Activated T-helper 2 cell treated with anti-CD3 and anti-CD28 coated beads, Interferon-gamma antibody, Interleukin-2, Interleukin-4, amounts not matched to agents 10 μg/mL and 5 μg/mL and 100 μg/mL, durations not matched to agents 14 hours and 24 hours and 36 hours (primary cell): ENCODE measurements at regions not wholly inside any gene's neighbourhood (a gene's known extent, or its start where the extent isn't known, plus 50 kb on each side); places are given as distances from the start of the nearest gene placed in this dataset.

Source experiments
- DNase-seq: peaks from one replicate; pipeline ENCODE4 v3.0.0; 2021; ENCODE audit warnings: low spot score
- H3K27ac Mint-ChIP-seq: one replicate; pipeline ENCODE4 v1.8.0; 2021; ENCODE audit warnings: mixed read lengths
- H3K27me3 Mint-ChIP-seq: one replicate; pipeline ENCODE4 v1.8.0; 2021; ENCODE audit warnings: low read depth, mixed read lengths
- H3K36me3 Mint-ChIP-seq: one replicate; pipeline ENCODE4 v1.8.0; 2021; ENCODE audit warnings: low read depth, mixed read lengths
- H3K4me1 Mint-ChIP-seq: one replicate; pipeline ENCODE4 v1.8.0; 2021; ENCODE audit warnings: low read depth, mixed read lengths
- H3K4me3 Mint-ChIP-seq: one replicate; pipeline ENCODE4 v1.8.0; 2021; ENCODE audit warnings: low read depth, mild to moderate bottlenecking, moderate library complexity, mixed read lengths
- H3K9me3 Mint-ChIP-seq: one replicate; pipeline ENCODE4 v1.8.0; 2021; ENCODE audit warnings: mixed read lengths
- intact Hi-C: fragments of 100-400 bp; cut with micrococcal nuclease; formaldehyde crosslinking; loops from one replicate; pipeline ENCODE4 v1.15.1; 2023

DNA sequence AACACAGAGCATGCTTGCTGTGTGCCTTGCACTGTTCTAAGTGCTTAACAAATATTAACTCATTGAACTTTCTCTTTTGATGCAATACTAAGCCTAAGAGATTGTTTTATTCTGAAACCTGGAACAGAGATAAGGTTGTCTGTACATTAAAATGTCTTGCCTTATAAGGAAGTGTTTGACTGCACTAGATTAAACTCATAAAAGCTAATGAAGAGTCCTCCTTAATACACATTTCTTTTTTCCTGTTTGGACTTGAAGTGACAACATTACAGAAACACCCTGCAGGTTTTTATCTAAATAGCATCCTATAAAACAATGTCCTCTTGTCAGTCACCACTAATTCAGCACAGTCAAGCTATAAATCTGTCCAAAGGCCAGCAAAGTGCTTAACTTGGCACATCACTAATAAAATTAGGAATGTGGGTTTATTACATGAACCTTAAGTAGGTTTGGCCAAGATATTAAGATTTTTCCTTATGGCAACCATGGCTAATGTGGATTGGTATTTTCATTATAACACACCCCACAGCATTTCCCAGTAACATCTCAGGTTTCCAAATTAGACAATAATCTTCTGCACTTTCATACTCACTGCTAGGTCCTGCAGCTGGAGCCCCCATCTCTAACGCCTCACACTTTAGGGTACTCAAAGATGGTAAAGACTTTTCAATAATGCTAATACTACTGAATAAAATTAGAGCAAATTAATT, 389.7 kb downstream of the LMO4 start:
- no peak for DNase-seq
- no peaks in the 10 kb centered on the region for H3K36me3 Mint-ChIP-seq
- H3K4me3 Mint-ChIP-seq = no peak overlapping the region
- intact Hi-C loops = no loop called here
- peaks cover 2% of the 10 kb centered on the region for H3K27me3 Mint-ChIP-seq
- H3K27ac Mint-ChIP-seq = no peak overlapping the region
- H3K9me3 Mint-ChIP-seq = no peaks in the 10 kb centered on the region
- no peaks in the 10 kb centered on the region for H3K4me1 Mint-ChIP-seq

DNA sequence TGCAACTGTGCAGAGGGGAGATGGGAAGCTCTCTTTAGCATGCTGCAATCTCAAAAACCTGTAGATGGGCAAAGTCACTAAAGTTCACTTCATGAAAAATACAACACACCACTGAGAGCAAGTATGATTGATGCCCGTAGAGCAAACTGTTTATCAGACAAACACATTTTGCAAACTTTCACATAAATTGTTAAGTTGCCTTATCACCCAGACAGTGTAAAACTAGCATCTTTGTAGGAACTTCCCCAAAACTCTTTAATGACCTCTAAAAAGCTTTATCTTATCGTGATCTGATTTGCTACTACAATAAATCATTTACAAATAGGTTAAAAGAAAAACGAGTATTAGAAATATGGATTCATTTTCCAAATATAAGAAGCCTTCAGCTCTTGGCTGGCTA, 391.0 kb downstream of the LMO4 start:
- no peak overlapping the region for H3K4me3 Mint-ChIP-seq
- no peak overlapping the region for H3K27ac Mint-ChIP-seq
- no peaks in the 10 kb centered on the region for H3K9me3 Mint-ChIP-seq
- peaks cover 2% of the 10 kb centered on the region for H3K27me3 Mint-ChIP-seq
- intact Hi-C loops = no loop called here
- H3K4me1 Mint-ChIP-seq = no peaks in the 10 kb centered on the region
- no peaks in the 10 kb centered on the region for H3K36me3 Mint-ChIP-seq
- DNase-seq = no peak

DNA sequence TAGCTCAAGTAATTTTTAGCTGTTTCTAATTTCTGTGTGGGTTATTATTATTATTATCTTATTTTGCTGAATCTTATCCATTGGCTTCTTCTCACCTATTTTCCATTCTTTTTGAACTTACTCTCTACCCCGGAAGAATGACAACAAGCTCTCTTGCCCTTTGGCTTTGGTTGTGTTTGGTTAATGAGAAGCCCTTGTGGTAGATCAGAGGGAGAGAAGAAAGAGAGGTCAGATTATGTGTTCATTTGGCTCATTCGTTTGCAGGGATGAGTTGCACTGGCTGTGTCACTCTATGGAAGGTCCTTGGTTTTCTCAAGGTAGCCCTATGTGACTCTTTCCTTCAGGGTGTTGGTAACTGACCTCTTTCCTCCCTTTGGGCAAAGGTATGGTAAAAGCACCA, 391.9 kb downstream of the LMO4 start:
- DNase-seq = no peak
- Mint-ChIP-seq H3K36me3 (no peaks in the 10 kb centered on the region), H3K9me3 (no peaks in the 10 kb centered on the region), H3K4me3 (no peak overlapping the region), H3K4me1 (no peaks in the 10 kb centered on the region), H3K27ac (no peak overlapping the region), H3K27me3 (peaks cover 2% of the 10 kb centered on the region)
- intact Hi-C loops = no loop called here

DNA sequence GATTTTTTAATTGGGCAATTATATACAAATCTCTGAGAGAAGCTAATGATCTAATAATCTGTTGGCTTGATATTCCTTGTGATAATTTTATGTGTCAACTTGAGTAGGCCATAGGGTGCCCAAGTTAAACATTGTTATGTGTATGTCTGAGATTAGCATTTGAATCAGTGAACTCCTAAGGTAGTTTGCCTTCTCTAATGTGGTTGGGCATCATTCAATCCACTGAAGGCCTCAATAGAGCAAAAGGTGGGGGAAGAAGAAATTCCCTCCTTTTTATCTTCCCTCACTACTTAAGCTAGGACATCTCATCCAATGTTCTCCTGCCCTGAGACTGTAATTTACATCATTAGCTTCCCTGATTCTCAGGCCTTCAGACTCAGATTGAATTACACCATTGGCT, 394.5 kb downstream of the LMO4 start:
- no peak overlapping the region for H3K27ac Mint-ChIP-seq
- H3K4me1 Mint-ChIP-seq = no peaks in the 10 kb centered on the region
- H3K9me3 Mint-ChIP-seq = no peaks in the 10 kb centered on the region
- no peak overlapping the region for H3K4me3 Mint-ChIP-seq
- intact Hi-C loops = no loop called here
- DNase-seq = no peak
- H3K27me3 Mint-ChIP-seq = no peaks in the 10 kb centered on the region
- H3K36me3 Mint-ChIP-seq = no peaks in the 10 kb centered on the region

DNA sequence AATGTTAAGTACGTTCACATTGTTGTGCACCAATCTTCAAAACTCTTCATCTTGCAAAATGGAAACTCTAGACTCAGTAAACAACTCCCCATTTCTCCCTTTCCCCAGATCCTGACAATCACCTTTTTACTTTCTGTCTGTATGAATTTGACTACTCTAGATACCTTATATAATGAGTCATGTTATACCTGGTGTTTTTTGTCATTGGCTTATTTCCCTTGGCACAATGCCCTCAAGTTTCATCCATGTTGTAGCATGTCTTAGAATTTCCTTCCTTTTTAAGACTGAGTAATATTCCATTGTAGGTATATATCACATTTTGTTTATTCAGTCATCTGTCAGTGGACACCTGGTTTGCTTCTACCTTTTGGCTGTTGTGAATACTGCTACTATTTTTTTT, 399.5 kb downstream of the LMO4 start:
- Mint-ChIP-seq H3K4me3 (no peak overlapping the region), H3K36me3 (no peaks in the 10 kb centered on the region), H3K27ac (no peak overlapping the region), H3K27me3 (no peaks in the 10 kb centered on the region), H3K9me3 (no peaks in the 10 kb centered on the region), H3K4me1 (no peaks in the 10 kb centered on the region)
- DNase-seq = no peak
- intact Hi-C loops = no loop called here

DNA sequence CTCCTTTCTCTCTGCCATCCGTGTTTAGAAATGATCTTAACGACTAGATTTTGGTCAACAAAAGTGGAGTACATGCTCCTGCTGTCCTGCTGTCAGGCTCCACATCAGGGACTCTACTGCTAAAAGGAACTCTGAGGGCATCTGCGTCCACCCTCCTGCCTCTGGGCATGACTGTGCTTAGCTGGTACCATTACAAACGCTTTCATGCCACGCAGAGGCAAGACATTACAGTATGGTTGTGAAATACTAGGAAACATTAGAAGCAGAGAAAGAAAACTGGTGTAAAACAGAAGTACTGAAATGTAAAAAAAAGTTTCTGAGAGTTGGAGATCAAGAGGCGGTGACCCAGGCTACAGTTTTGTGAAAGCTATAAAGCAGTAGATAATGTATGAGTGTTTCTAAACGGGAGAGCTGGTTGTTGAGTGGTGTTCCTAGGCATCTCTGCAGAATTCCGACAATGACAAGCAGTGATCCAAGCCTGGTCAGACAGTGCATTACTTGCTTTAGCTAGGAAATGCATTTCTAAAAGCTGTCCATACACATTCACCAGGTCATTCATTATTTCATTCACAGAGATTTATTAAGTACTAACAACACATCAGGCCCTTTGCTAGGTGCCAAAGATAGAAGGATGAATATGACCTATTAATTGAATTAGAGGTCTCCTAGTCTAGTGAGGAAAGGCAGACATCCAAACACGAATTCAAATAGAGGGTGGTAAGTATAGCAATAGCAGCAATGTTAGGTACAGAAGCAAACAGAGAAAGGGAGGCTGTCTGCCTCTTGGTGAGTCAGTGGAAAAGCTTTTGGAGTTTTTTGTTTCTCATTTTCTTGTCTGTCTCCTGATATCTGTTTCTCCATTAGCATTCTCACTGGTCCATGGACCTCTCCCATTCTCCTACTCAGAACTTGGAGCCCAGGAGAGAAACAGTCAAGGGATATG, 401.9 kb downstream of the LMO4 start:
- Mint-ChIP-seq H3K36me3 (no peaks in the 10 kb centered on the region), H3K4me3 (no peak overlapping the region), H3K27ac (no peak overlapping the region), H3K9me3 (no peaks in the 10 kb centered on the region), H3K4me1 (no peaks in the 10 kb centered on the region), H3K27me3 (no peaks in the 10 kb centered on the region)
- intact Hi-C loops = no loop called here
- DNase-seq = no peak

DNA sequence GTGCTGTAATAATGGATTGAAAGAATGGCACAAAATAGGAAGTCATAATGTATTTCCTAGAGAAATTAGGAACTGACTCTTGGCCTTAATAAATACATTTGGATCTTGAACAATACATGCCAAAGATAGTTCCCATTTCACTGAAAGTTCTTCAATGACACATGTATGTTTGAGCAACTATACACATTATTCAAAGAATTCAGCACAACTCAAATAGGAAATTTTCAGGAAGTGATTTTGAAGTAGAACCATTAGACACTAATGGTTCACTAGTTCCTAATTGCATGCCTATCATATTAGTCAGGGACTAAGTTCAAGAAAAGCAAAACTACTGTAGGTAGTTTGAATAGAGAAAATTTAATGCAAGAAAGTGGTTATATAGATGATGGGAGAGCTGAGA, 404.7 kb downstream of the LMO4 start:
- Mint-ChIP-seq H3K27me3 (no peaks in the 10 kb centered on the region), H3K4me1 (no peaks in the 10 kb centered on the region), H3K9me3 (no peaks in the 10 kb centered on the region), H3K4me3 (no peak overlapping the region), H3K36me3 (no peaks in the 10 kb centered on the region), H3K27ac (no peak overlapping the region)
- intact Hi-C loops = no loop called here
- no peak for DNase-seq

DNA sequence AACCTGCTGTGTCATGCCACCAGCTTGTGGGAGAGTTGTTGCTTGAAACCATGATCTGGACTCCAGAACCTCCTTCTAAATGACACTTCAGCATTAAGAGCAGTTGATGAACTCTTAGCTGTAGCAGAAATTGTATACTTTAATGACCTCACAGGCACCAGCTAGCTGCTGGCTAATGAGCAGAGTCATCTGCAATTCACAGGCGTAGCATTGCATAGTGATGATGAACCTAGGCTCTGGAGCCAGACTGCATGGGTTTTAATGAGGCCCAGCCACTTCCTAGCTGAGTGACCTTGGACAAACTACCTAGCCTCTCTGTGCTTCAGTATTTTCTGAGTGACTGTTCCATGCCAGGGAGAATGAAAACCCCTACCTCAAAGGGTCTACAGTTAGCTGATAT, 407.1 kb downstream of the LMO4 start:
- no peak overlapping the region for H3K4me3 Mint-ChIP-seq
- H3K4me1 Mint-ChIP-seq = no peaks in the 10 kb centered on the region
- intact Hi-C loops = no loop called here
- H3K9me3 Mint-ChIP-seq = no peaks in the 10 kb centered on the region
- no peak for DNase-seq
- H3K27me3 Mint-ChIP-seq = no peaks in the 10 kb centered on the region
- H3K36me3 Mint-ChIP-seq = no peaks in the 10 kb centered on the region
- H3K27ac Mint-ChIP-seq = no peak overlapping the region

DNA sequence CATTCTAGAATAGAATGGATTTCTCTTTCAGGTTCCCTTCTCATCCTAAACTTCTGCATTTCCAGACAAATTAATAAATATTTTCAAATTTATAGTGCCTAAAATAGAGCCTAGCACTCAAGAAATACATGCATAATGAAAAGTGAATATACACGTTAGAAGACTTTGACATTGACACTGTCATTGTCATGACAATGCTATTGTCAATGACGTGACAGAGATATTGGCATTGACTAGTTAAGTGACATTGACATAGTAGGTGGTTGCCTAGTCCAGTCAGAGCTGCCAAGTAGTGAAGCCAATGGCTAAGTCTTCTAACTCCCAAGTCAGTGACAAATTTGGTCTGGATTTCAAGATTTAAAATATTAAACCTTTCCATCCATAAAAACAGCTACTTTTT, 410.5 kb downstream of the LMO4 start:
- DNase-seq = no peak
- Mint-ChIP-seq H3K27ac (no peak overlapping the region), H3K9me3 (no peaks in the 10 kb centered on the region)

DNA sequence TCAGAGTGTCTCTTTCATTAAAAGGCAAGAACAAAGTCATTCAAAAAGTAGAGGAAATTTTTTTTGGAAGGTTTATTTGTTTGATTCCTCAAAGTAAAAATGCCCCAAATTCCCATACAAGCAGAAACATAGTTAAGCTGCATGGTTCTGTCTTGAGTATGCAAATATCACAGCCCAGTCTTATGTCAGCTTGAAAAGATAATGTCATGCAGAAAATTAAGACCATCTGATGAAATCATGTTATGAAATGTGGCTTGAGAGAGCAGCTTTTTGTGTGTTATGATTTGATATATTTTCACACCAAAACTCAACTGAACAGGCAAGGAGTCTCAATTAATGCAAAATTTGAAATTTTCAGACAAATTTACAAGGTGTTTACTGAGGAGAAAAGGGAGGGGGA, 411.0 kb downstream of the LMO4 start:
- H3K4me3 Mint-ChIP-seq = no peak overlapping the region
- H3K27ac Mint-ChIP-seq = no peak overlapping the region
- H3K36me3 Mint-ChIP-seq = no peaks in the 10 kb centered on the region
- no peaks in the 10 kb centered on the region for H3K9me3 Mint-ChIP-seq
- no peaks in the 10 kb centered on the region for H3K27me3 Mint-ChIP-seq
- DNase-seq = no peak
- H3K4me1 Mint-ChIP-seq = no peaks in the 10 kb centered on the region
- intact Hi-C loops = no loop called here

More for the DNA sequence above, 410.5 kb downstream of the LMO4 start:
- no peaks in the 10 kb centered on the region for H3K4me1 Mint-ChIP-seq
- no peaks in the 10 kb centered on the region for H3K36me3 Mint-ChIP-seq
- intact Hi-C loops = no loop called here
- H3K4me3 Mint-ChIP-seq = no peak overlapping the region
- H3K27me3 Mint-ChIP-seq = no peaks in the 10 kb centered on the region

DNA sequence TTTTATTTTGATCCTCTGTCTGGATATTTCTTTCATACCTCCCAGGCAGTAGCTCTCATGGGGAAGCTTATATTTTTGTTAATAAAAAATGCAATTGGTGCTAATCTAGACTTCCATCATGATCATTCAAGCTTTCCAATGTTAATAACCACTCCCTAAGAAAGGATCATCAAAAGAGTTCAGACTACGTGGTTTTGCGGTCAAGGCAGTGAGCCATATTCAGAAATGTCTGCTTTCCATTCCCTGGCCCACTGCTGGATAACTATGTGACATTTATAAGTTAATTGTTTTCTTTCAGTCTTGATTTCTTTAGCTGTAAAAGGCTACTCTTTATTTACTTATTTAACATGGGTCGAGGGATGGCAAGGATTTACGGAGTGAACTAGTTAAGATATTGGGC, 414.6 kb downstream of the LMO4 start:
- no peak for DNase-seq
- Mint-ChIP-seq H3K9me3 (no peaks in the 10 kb centered on the region), H3K27me3 (no peaks in the 10 kb centered on the region), H3K36me3 (no peaks in the 10 kb centered on the region), H3K4me1 (no peaks in the 10 kb centered on the region), H3K4me3 (no peak overlapping the region), H3K27ac (no peak overlapping the region)
- intact Hi-C loops = no loop called here

DNA sequence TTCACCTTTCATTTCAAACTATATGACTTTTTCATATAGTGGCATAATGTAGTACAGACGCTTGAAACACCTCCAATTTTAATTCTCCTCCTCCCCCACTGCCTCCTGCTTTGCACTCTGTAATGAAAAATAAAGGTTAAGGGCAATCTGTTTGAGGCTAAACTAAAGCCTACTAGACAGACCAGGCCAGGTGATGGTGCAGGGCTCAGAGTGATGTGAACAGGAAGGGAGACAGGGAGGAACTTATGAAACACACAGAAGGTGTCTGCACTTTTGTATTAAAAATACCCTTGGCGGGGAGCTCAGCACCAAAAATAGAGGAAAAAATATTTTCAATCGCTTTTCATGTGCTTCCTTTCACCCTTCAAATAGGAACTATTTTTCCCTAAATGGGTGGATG, 415.4 kb downstream of the LMO4 start:
- DNase-seq = no peak
- Mint-ChIP-seq H3K36me3 (no peaks in the 10 kb centered on the region), H3K27ac (no peak overlapping the region), H3K4me1 (no peaks in the 10 kb centered on the region), H3K27me3 (no peaks in the 10 kb centered on the region), H3K4me3 (no peak overlapping the region), H3K9me3 (no peaks in the 10 kb centered on the region)
- intact Hi-C loops = no loop called here

DNA sequence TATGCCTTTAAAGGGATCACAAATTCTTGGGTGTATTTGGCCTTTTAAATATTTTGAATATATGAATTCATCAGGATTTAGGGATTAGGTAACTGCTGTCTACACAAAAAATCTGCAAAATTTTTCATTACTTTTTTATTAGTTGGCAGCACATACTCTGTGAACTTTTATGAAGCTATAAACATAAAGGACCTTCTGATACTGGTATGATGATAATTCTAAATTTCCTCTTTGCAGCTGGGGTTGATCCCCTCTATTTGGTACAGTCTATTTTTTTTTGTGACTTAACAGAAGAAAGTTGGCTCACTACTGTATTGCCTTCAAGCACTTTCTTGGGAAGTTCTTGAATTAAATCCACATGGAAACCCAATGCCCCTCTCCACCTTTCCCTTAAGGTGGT, 416.1 kb downstream of the LMO4 start:
- no peaks in the 10 kb centered on the region for H3K9me3 Mint-ChIP-seq
- no peak overlapping the region for H3K4me3 Mint-ChIP-seq
- H3K27me3 Mint-ChIP-seq = no peaks in the 10 kb centered on the region
- intact Hi-C loops = no loop called here
- no peaks in the 10 kb centered on the region for H3K4me1 Mint-ChIP-seq
- no peaks in the 10 kb centered on the region for H3K36me3 Mint-ChIP-seq
- no peak for DNase-seq
- H3K27ac Mint-ChIP-seq = no peak overlapping the region
